Neuronal stem cell (in vitro differentiated cells): ENCODE measurements at regions not wholly inside any gene's neighbourhood (a gene's known extent, or its start where the extent isn't known, plus 50 kb on each side); places are given as distances from the start of the nearest gene placed in this dataset.

ENCODE experiments used
- DNase-seq: peaks from one replicate; pipeline ENCODE4 v3.0.0-alpha.2; 2013; ENCODE audit warnings: low spot score
- H2AFZ ChIP-seq: one replicate; pipeline ENCODE4 v1.6.1; 2013; ENCODE audit warnings: mild to moderate bottlenecking, low read length, inconsistent platforms
- H2AK5ac ChIP-seq: 2 replicates; pipeline ENCODE4 v1.6.1; 2013; ENCODE audit warnings: low read depth, mild to moderate bottlenecking, inconsistent platforms, low read length, moderate library complexity, mixed read lengths
- H2BK120ac ChIP-seq: 2 replicates; pipeline ENCODE4 v1.6.1; 2013; ENCODE audit warnings: low read depth, mild to moderate bottlenecking, inconsistent platforms, low read length, moderate library complexity, mixed read lengths
- H2BK12ac ChIP-seq: one replicate; pipeline ENCODE4 v1.6.1; 2013; ENCODE audit warnings: low read length, inconsistent platforms
- H2BK15ac ChIP-seq: 2 replicates; pipeline ENCODE4 v1.6.1; 2013; ENCODE audit warnings: mild to moderate bottlenecking, low read length, inconsistent platforms, mixed read lengths
- H2BK5ac ChIP-seq: one replicate; pipeline ENCODE4 v1.6.1; 2013; ENCODE audit warnings: inconsistent platforms, mild to moderate bottlenecking, low read length, moderate library complexity
- H3K14ac ChIP-seq: one replicate; pipeline ENCODE4 v1.6.1; 2013; ENCODE audit warnings: low read length, inconsistent platforms
- H3K18ac ChIP-seq: 2 replicates; pipeline ENCODE4 v1.6.1; 2013; ENCODE audit warnings: low read length, inconsistent platforms
- H3K23ac ChIP-seq: 2 replicates; pipeline ENCODE4 v1.6.1; 2013; ENCODE audit warnings: low read depth, mild to moderate bottlenecking, mixed read lengths, low read length, inconsistent platforms; ENCODE audit not compliant: poor library complexity
- H3K27ac ChIP-seq: replicated peaks from 3 replicates; pipeline ENCODE4 v1.5.1; 2013; ENCODE audit warnings: low read length, inconsistent platforms
- H3K27me3 ChIP-seq, 3 experiments: 2 replicates each; pipeline ENCODE4 v1.6.1; 2013; ENCODE audit warnings: low read length in 3 of 3, mild to moderate bottlenecking in 2 of 3, inconsistent platforms in 1 of 3, low read depth in 1 of 3, mixed read lengths in 1 of 3, moderate library complexity in 1 of 3; ENCODE audit not compliant: control insufficient read depth in 3 of 3, insufficient read depth in 3 of 3
- H3K36me3 ChIP-seq, 2 donors: replicated peaks in 1 of 2; 2 replicates each; pipeline ENCODE4 v1.6.1; 2013; ENCODE audit warnings: low read length in 2 of 2; ENCODE audit not compliant: control insufficient read depth in 2 of 2, insufficient read depth in 2 of 2
- H3K4ac ChIP-seq: 2 replicates; pipeline ENCODE4 v1.6.1; 2013; ENCODE audit warnings: inconsistent platforms, mild to moderate bottlenecking, low read length, moderate library complexity
- H3K4me1 ChIP-seq, 2 donors: 1 replicate in 1 of 2; 2 replicates in 1 of 2; pipeline ENCODE4 v1.6.1; 2013; ENCODE audit warnings: low read length in 2 of 2, low read depth in 1 of 2; ENCODE audit not compliant: control insufficient read depth in 2 of 2, insufficient read depth in 1 of 2
- H3K4me2 ChIP-seq: one replicate; pipeline ENCODE4 v1.6.1; 2013; ENCODE audit warnings: mild to moderate bottlenecking, low read length, inconsistent platforms; ENCODE audit not compliant: insufficient read depth, poor library complexity, severe bottlenecking
- H3K4me3 ChIP-seq, 2 donors: 2 replicates each; pipeline ENCODE4 v1.5.1; 2013; ENCODE audit warnings: low read length in 2 of 2, mild to moderate bottlenecking in 2 of 2, inconsistent platforms in 1 of 2, moderate library complexity in 1 of 2
- H3K79me1 ChIP-seq: one replicate; pipeline ENCODE4 v1.6.1; 2013; ENCODE audit warnings: low read depth, mild to moderate bottlenecking, inconsistent platforms, low read length, moderate library complexity
- H3K9ac ChIP-seq: one replicate; pipeline ENCODE4 v1.6.1; 2013; ENCODE audit warnings: mild to moderate bottlenecking, low read depth, low read length, inconsistent platforms; ENCODE audit not compliant: poor library complexity
- H3K9me3 ChIP-seq, 2 donors: replicated peaks in 1 of 2; 2 replicates each; pipeline versions ENCODE3 to v1.6.1; 2013; ENCODE audit warnings: low read length in 2 of 2, mild to moderate bottlenecking in 2 of 2, inconsistent platforms in 1 of 2, low read depth in 1 of 2, mixed read lengths in 1 of 2, moderate library complexity in 1 of 2; ENCODE audit not compliant: control insufficient read depth in 2 of 2, insufficient read depth in 1 of 2
- H4K8ac ChIP-seq: one replicate; pipeline ENCODE4 v1.6.1; 2013; ENCODE audit warnings: low read depth, mild to moderate bottlenecking, inconsistent platforms, low read length, moderate library complexity
- H4K91ac ChIP-seq: one replicate; pipeline ENCODE4 v1.6.1; 2013; ENCODE audit warnings: low read length, low read depth, mild to moderate bottlenecking, inconsistent platforms; ENCODE audit not compliant: poor library complexity
- WGBS, 2 donors: extraction: QIAGEN DNeasy Blood & Tissue Kit; methylation state at CpG; one replicate each; pipeline ENCODE4 v1.1.7; 2013; ENCODE audit warnings: missing lambda C conversion rate in 2 of 2, mixed read lengths in 1 of 2; ENCODE audit not compliant: insufficient read length in 2 of 2, insufficient replicate concordance in 1 of 2; ENCODE audit errors: extremely low coverage in 2 of 2; 5-methylcytosine and 5-hydroxymethylcytosine counted together

- Histone ChIP-seq H2BK12ac (no peak overlapping the region), H3K4me3 (no peak overlapping the region), H2BK15ac (no peak overlapping the region), H3K9me3 (no peaks in the 10 kb centered on the region), H2AFZ (no peak overlapping the region), H3K36me3 (no peaks in the 10 kb centered on the region), H3K27me3 (no peaks in the 10 kb centered on the region), H3K27ac (no peak overlapping the region), H3K79me1 (no peaks in the 10 kb centered on the region), H3K4ac (no peak overlapping the region), H2BK120ac (no peak overlapping the region), H3K9ac (no peak overlapping the region), H3K23ac (no peak overlapping the region), H2BK5ac (no peak overlapping the region), H3K4me2 (no peak overlapping the region), H2AK5ac (no peak overlapping the region), H3K14ac (no peak overlapping the region), H4K8ac (no peak overlapping the region), H4K91ac (no peak overlapping the region), H3K18ac (no peak overlapping the region), H3K4me1 (no peaks in the 10 kb centered on the region)
- no CpG with 5 or more reads among the region's 2 CpGs for WGBS, 2 donors
- DNase-seq: no peak
Measured at GRCh38 chr3:180755556-180755955, 76.3 kb upstream of the CCDC39 start.

GRCh38 chr3:180762866-180763265, 83.6 kb upstream of the CCDC39 start:
- H3K4me1 ChIP-seq: no peaks in the 10 kb centered on the region
- no peak overlapping the region for H2BK5ac ChIP-seq
- no peak overlapping the region for H3K23ac ChIP-seq
- H4K8ac ChIP-seq: no peak overlapping the region
- no peak overlapping the region for H3K4ac ChIP-seq
- H2AFZ ChIP-seq: no peak overlapping the region
- H2AK5ac ChIP-seq: no peak overlapping the region
- no peaks in the 10 kb centered on the region for H3K27me3 ChIP-seq
- no peaks in the 10 kb centered on the region for H3K9me3 ChIP-seq
- H3K4me2 ChIP-seq: no peak overlapping the region
- H3K79me1 ChIP-seq: no peaks in the 10 kb centered on the region
- no peak overlapping the region for H2BK120ac ChIP-seq
- H2BK15ac ChIP-seq: no peak overlapping the region
- no peak for DNase-seq
- no peak overlapping the region for H4K91ac ChIP-seq
- no peak overlapping the region for H3K18ac ChIP-seq
- H3K14ac ChIP-seq: no peak overlapping the region
- no CpG with 5 or more reads among the region's 4 CpGs for WGBS, 2 donors
- H3K4me3 ChIP-seq: no peak overlapping the region
- no peak overlapping the region for H3K9ac ChIP-seq
- H3K36me3 ChIP-seq: no peaks in the 10 kb centered on the region
- H3K27ac ChIP-seq: no peak overlapping the region
- H2BK12ac ChIP-seq: no peak overlapping the region

GRCh38 chr3:180764481-180764880, 85.2 kb upstream of the CCDC39 start:
- H4K91ac ChIP-seq: no peak overlapping the region
- no peaks in the 10 kb centered on the region for H3K27me3 ChIP-seq
- H2AK5ac ChIP-seq: no peak overlapping the region
- H3K4me3 ChIP-seq: no peak overlapping the region
- no peak overlapping the region for H2BK15ac ChIP-seq
- no peak overlapping the region for H3K4ac ChIP-seq
- H3K36me3 ChIP-seq: no peaks in the 10 kb centered on the region
- H3K18ac ChIP-seq: no peak overlapping the region
- H3K14ac ChIP-seq: no peak overlapping the region
- H2BK5ac ChIP-seq: no peak overlapping the region
- no peak overlapping the region for H2BK12ac ChIP-seq
- H4K8ac ChIP-seq: no peak overlapping the region
- no peak overlapping the region for H3K4me2 ChIP-seq
- no peak overlapping the region for H2BK120ac ChIP-seq
- no peaks in the 10 kb centered on the region for H3K4me1 ChIP-seq
- H3K79me1 ChIP-seq: no peaks in the 10 kb centered on the region
- H2AFZ ChIP-seq: no peak overlapping the region
- H3K27ac ChIP-seq: no peak overlapping the region
- no peak overlapping the region for H3K9ac ChIP-seq
- no peak for DNase-seq
- no peaks in the 10 kb centered on the region for H3K9me3 ChIP-seq
- H3K23ac ChIP-seq: no peak overlapping the region
- WGBS, 2 donors: no CpG with 5 or more reads among the region's 1 CpG

- no CpG with 5 or more reads among the region's 1 CpG for WGBS, 2 donors
- Histone ChIP-seq H3K4ac (no peak overlapping the region), H3K36me3 (no peaks in the 10 kb centered on the region), H3K9ac (no peak overlapping the region), H3K23ac (no peak overlapping the region), H3K4me2 (no peak overlapping the region), H3K14ac (no peak overlapping the region), H2AFZ (no peak overlapping the region), H2BK15ac (no peak overlapping the region), H4K8ac (no peak overlapping the region), H3K4me3 (no peak overlapping the region), H2BK12ac (no peak overlapping the region), H3K27me3 (no peaks in the 10 kb centered on the region), H2BK5ac (no peak overlapping the region), H3K18ac (no peak overlapping the region), H2AK5ac (no peak overlapping the region), H3K4me1 (no peaks in the 10 kb centered on the region), H3K27ac (no peak overlapping the region), H2BK120ac (no peak overlapping the region), H3K9me3 (no peaks in the 10 kb centered on the region), H3K79me1 (no peaks in the 10 kb centered on the region), H4K91ac (no peak overlapping the region)
- DNase-seq: no peak
Measured at GRCh38 chr3:180770639-180771038, 91.3 kb upstream of the CCDC39 start.
